Panc1 (cell line): ENCODE measurements at regions not wholly inside any gene's neighbourhood (a gene's known extent, or its start where the extent isn't known, plus 50 kb on each side); places are given as distances from the start of the nearest gene placed in this dataset.

Experiments used
- CTCF ChIP-seq: fragments of 450-650 bp; IDR thresholded peaks from 2 replicates; pipeline ENCODE4 v1.5.1; 2017; ENCODE audit warnings: mild to moderate bottlenecking
- POLR2AphosphoS5 ChIP-seq: IDR thresholded peaks from 2 replicates; pipeline ENCODE4 v1.6.1; 2012; ENCODE audit warnings: mild to moderate bottlenecking, low read depth, low read length, moderate library complexity
- SIN3A ChIP-seq: IDR thresholded peaks from 2 replicates; pipeline ENCODE4 v1.6.1; 2012; ENCODE audit warnings: low read depth, mild to moderate bottlenecking, low read length, moderate library complexity, borderline replicate concordance; ENCODE audit not compliant: insufficient read depth
- TCF7L2 ChIP-seq: IDR thresholded peaks from 2 replicates; pipeline ENCODE4 v1.6.1; 2011; ENCODE audit warnings: mild to moderate bottlenecking, low read depth, low read length, inconsistent platforms

GRCh38 chr4:119755599-119755998, 127.0 kb upstream of the PDE5A start:
- TF ChIP-seq CTCF, result no peak
- no peak for TF ChIP-seq TCF7L2
- no peak for TF ChIP-seq POLR2AphosphoS5
- TF ChIP-seq SIN3A, result no peak
